TTC549 (cell line): ENCODE measurements at regions not wholly inside any gene's neighbourhood (a gene's known extent, or its start where the extent isn't known, plus 50 kb on each side); places are given as distances from the start of the nearest gene placed in this dataset.
"Not testable (repeated sequence)": the region's sequence is repeated elsewhere in the genome, so short reads cannot be mapped to it uniquely, and the experiment has no call there.

Experiments used
- FAIRE-seq: peaks from 2 replicates; lab custom pipeline; 2012; peaks lifted over from hg19 to GRCh38; lab: Jason Lieb, UNC

- not testable (repeated sequence) for FAIRE-seq
These were observed 1609.3 kb downstream of the SPATA31A7 start for GRCh38 chr9:62798884-62799850.

- not testable (repeated sequence) for FAIRE-seq
These were observed 1610.1 kb downstream of the SPATA31A7 start for GRCh38 chr9:62799851-62800371.

- FAIRE-seq, result not testable (repeated sequence)
These were observed 1610.9 kb downstream of the SPATA31A7 start for GRCh38 chr9:62800451-62801371.

GRCh38 chr9:62801372-62801811 lies 1611.6 kb downstream of the SPATA31A7 start:
- FAIRE-seq, result not testable (repeated sequence)

- not testable (repeated sequence) for FAIRE-seq
These were observed 1612.3 kb downstream of the SPATA31A7 start for GRCh38 chr9:62801961-62802718.

GRCh38 chr9:62802719-62803079 lies 1612.9 kb downstream of the SPATA31A7 start:
- not testable (repeated sequence) for FAIRE-seq

GRCh38 chr9:62803099-62803498 lies 1613.3 kb downstream of the SPATA31A7 start:
- FAIRE-seq, result not testable (repeated sequence)

GRCh38 chr9:62804314-62804713 lies 1614.5 kb downstream of the SPATA31A7 start:
- not testable (repeated sequence) for FAIRE-seq

GRCh38 chr9:62807424-62807823 lies 1617.6 kb downstream of the SPATA31A7 start:
- not testable (repeated sequence) for FAIRE-seq

- not testable (repeated sequence) for FAIRE-seq
These were observed 1618.2 kb downstream of the SPATA31A7 start for GRCh38 chr9:62808081-62808480.

GRCh38 chr9:62810318-62810717 lies 1620.5 kb downstream of the SPATA31A7 start:
- FAIRE-seq, result not testable (repeated sequence)

GRCh38 chr9:62810811-62811315 lies 1621.0 kb downstream of the SPATA31A7 start:
- not testable (repeated sequence) for FAIRE-seq

- not testable (repeated sequence) for FAIRE-seq
These were observed 1625.6 kb downstream of the SPATA31A7 start for GRCh38 chr9:62815436-62815835.

- FAIRE-seq, result not testable (repeated sequence)
These were observed 1626.5 kb downstream of the SPATA31A7 start for GRCh38 chr9:62816331-62816730.

GRCh38 chr9:62817214-62817613 lies 1627.4 kb downstream of the SPATA31A7 start:
- FAIRE-seq, result not testable (repeated sequence)

GRCh38 chr9:62822185-62822584 lies 1632.3 kb downstream of the SPATA31A7 start:
- not testable (repeated sequence) for FAIRE-seq

- FAIRE-seq, result not testable (repeated sequence)
These were observed 1638.4 kb downstream of the SPATA31A7 start for GRCh38 chr9:62827957-62828907.

- FAIRE-seq, result not testable (repeated sequence)
These were observed 1641.1 kb downstream of the SPATA31A7 start for GRCh38 chr9:62830829-62831459.
